HepG2 (cell line): ENCODE measurements at regions not wholly inside any gene's neighbourhood (a gene's known extent, or its start where the extent isn't known, plus 50 kb on each side); places are given as distances from the start of the nearest gene placed in this dataset.

Experiments used
- ATAC-seq: fragments of 200-7000 bp; cut with Tn5 transposase; 3 replicates; pipeline ENCODE4 v1.9.1; 2020; ENCODE audit warnings: mild to moderate bottlenecking, moderate library complexity
- BruUV-seq: library from RNA; stranded (reverse); fragments of 400-500 nt; replicated peaks from 2 replicates; lab custom pipeline; 2021; lab: Mats Ljungman, UMichigan
- CTCF ChIA-PET: fragments of 300-600 bp; formaldehyde crosslinking; extraction: SDS; loops from one replicate; lab custom pipeline; 2021; ENCODE audit warnings: low total read pairs, inconsistent platforms, low intra/inter-chr PET ratio; lab: Yijun Ruan, JAX
- POLR2A ChIA-PET: fragments of 350-600 bp; sonication (Branson Sonifier 250); formaldehyde crosslinking; loops from one replicate; lab custom pipeline; 2020; ENCODE audit warnings: antibody characterized with exemption, inconsistent platforms; lab: Yijun Ruan, JAX
- DNase-seq: peaks from one replicate; pipeline ENCODE4 v3.0.0-alpha.2; 2015; ENCODE audit warnings: low spot score
- FAIRE-seq: peaks from 3 replicates; lab custom pipeline; 2011; peaks lifted over from hg19 to GRCh38; lab: Jason Lieb, UNC
- H2AFZ ChIP-seq: one replicate; pipeline ENCODE4 v1.6.1; 2011; ENCODE audit warnings: low read length, inconsistent platforms
- H3K27ac ChIP-seq: fragments of 300-600 bp; 3 replicates; pipeline ENCODE4 v1.8.0; 2011; ENCODE audit warnings: mixed run types, mild to moderate bottlenecking, mixed read lengths, low read length, inconsistent platforms; ENCODE audit not compliant: insufficient read depth; ENCODE audit errors: extremely low read length
- H3K27me3 ChIP-seq, 2 experiments: fragments of 200-600 bp in 1 of 2; 2 replicates in 1 of 2; 3 replicates in 1 of 2; pipeline versions ENCODE4 v1.6.0 to v1.8.0; 2011; ENCODE audit warnings: low read length in 2 of 2, mild to moderate bottlenecking in 2 of 2, moderate library complexity in 2 of 2, inconsistent platforms in 1 of 2; ENCODE audit not compliant: insufficient read depth in 2 of 2, control insufficient read depth in 1 of 2
- H3K36me3 ChIP-seq, 2 experiments: fragments of 200-600 bp in 1 of 2; replicated peaks in 1 of 2; 2 replicates in 1 of 2; 3 replicates in 1 of 2; pipeline versions ENCODE4 v1.5.1 to v1.8.0; 2011; ENCODE audit warnings: low read length in 2 of 2, inconsistent platforms in 1 of 2; ENCODE audit not compliant: insufficient read depth in 2 of 2, control insufficient read depth in 1 of 2
- H3K4me1 ChIP-seq: 2 replicates; pipeline ENCODE4 v1.5.1; 2012; ENCODE audit warnings: low read length, inconsistent platforms; ENCODE audit not compliant: insufficient read depth
- H3K4me2 ChIP-seq: 2 replicates; pipeline ENCODE4 v1.6.0; 2011; ENCODE audit warnings: low read depth, low read length, inconsistent platforms
- H3K4me3 ChIP-seq, 3 experiments: fragments of 200-600 bp in 1 of 3; sonication (generic), shearing (Covaris generic) in 1 of 3; replicated peaks in 1 of 3; 2 replicates each; pipeline ENCODE4 v1.5.1; 2011 to 2016; ENCODE audit warnings: low read length in 3 of 3, inconsistent platforms in 2 of 3, low read depth in 2 of 3, mild to moderate bottlenecking in 2 of 3, control low read depth in 1 of 3, mixed read lengths in 1 of 3; ENCODE audit not compliant: insufficient read depth in 1 of 3
- H3K79me2 ChIP-seq: one replicate; pipeline ENCODE4 v1.6.1; 2011; ENCODE audit warnings: low read length, inconsistent platforms; ENCODE audit not compliant: insufficient read depth
- H3K9ac ChIP-seq: 2 replicates; pipeline ENCODE4 v1.6.0; 2011; ENCODE audit warnings: mild to moderate bottlenecking, low read depth, low read length, inconsistent platforms; ENCODE audit not compliant: insufficient read depth
- H3K9me3 ChIP-seq: 2 replicates; pipeline ENCODE4 v1.5.1; 2012; ENCODE audit warnings: mild to moderate bottlenecking, low read length
- H4K20me1 ChIP-seq: 2 replicates; pipeline ENCODE4 v1.6.0; 2011; ENCODE audit warnings: inconsistent platforms, mild to moderate bottlenecking, low read length, moderate library complexity; ENCODE audit not compliant: insufficient read depth
- ADNP ChIP-seq: sonication (generic); formaldehyde crosslinking; IDR thresholded peaks from 2 replicates; pipeline ENCODE4 v1.4.0; 2020; ENCODE audit warnings: missing genetic modification reagents
- FOXO1 ChIP-seq: sonication (generic); formaldehyde crosslinking; IDR thresholded peaks from 2 replicates; pipeline ENCODE4 v1.4.0; 2020; ENCODE audit warnings: missing genetic modification reagents
- MBNL3 ChIP-seq: fragments of 250-450 bp; sonication (Bioruptor Pico); conservative IDR thresholded peaks from 2 replicates; pipeline ENCODE4 v1.8.0; 2022; ENCODE audit warnings: mild to moderate bottlenecking, inconsistent platforms
- PHB2 ChIP-seq: fragments of 450-650 bp; IDR thresholded peaks from 2 replicates; pipeline ENCODE4 v1.6.1; 2018; ENCODE audit not compliant: partially characterized antibody
- TBL1XR1 ChIP-seq: fragments of 150-350 bp; IDR thresholded peaks from 2 replicates; pipeline ENCODE4 v1.6.1; 2014; ENCODE audit warnings: borderline replicate concordance, low read length; ENCODE audit not compliant: partially characterized antibody
- ZNF230 ChIP-seq: sonication (generic); formaldehyde crosslinking; IDR thresholded peaks from 2 replicates; pipeline ENCODE4 v1.4.0; 2020; ENCODE audit warnings: mild to moderate bottlenecking, missing genetic modification reagents
- ZNF3 ChIP-seq: IDR thresholded peaks from 2 replicates; pipeline ENCODE4 v1.7.0; 2017; ENCODE audit warnings: inconsistent platforms
- ZNF33B ChIP-seq: sonication (generic); formaldehyde crosslinking; IDR thresholded peaks from 2 replicates; pipeline ENCODE4 v1.5.1; 2020; ENCODE audit warnings: mild to moderate bottlenecking, missing genetic modification reagents
- ZNF790 ChIP-seq: sonication (generic); formaldehyde crosslinking; IDR thresholded peaks from 2 replicates; pipeline ENCODE4 v1.8.0; 2022; ENCODE audit warnings: missing genetic modification reagents, mild to moderate bottlenecking, borderline replicate concordance
- ZNF883 ChIP-seq: sonication (generic); formaldehyde crosslinking; IDR thresholded peaks from 2 replicates; pipeline ENCODE4 v1.5.1; 2020; ENCODE audit warnings: mild to moderate bottlenecking, missing genetic modification reagents; ENCODE audit errors: not compliant biosample characterization
- ZSCAN29 ChIP-seq: sonication (generic); formaldehyde crosslinking; conservative IDR thresholded peaks from 2 replicates; pipeline ENCODE4 v1.4.0; 2020; ENCODE audit warnings: mild to moderate bottlenecking, missing genetic modification reagents
- WGBS: methylation state at CpG from one replicate; pipeline ENCODE4 v1.1.6; 2017; ENCODE audit warnings: low lambda C conversion rate; 5-methylcytosine and 5-hydroxymethylcytosine counted together
- in situ Hi-C: cut with HindIII; loops from 2 replicates; pipeline ENCODE4 v1.10.0; 2017; ENCODE audit warnings: low pct_unique_long_range_greater_than_20kb; ENCODE audit not compliant: extremely low pct_ligation_motif_present
- intact Hi-C: fragments of 100-400 bp; cut with micrococcal nuclease; formaldehyde crosslinking; loops from one replicate; pipeline ENCODE4 v1.10.0; 2022; ENCODE audit not compliant: unreplicated experiment
- TF ChIP-seq, protein P1 (sequence below): fragments of 450-650 bp; IDR thresholded peaks from 2 replicates; pipeline ENCODE4 v1.6.1; 2017

DNA sequence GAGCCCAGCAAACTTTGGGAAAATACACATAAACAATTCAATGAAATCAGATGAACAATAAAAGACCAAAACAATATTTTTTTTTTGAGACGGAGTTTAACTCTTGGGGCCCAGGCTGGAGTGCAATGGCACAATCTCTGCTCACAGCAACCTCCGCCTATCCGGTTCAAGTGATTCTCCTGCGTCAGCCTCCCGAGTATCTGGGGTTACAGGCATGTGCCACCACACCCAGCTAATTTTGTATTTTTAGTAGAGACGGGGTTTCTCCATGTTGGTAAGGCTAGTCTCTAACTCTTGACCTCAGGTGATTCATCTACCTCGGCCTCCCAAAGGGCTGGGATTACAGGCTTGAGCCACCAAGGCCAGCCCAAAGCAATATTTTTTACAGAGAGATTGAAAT, 1588.5 kb downstream of the BRINP3 start:
- POLR2A ChIA-PET = no interaction called here
- intact Hi-C loops = no loop called here
- ATAC-seq = no peak
- in situ Hi-C loops = no loop called here
- no peak overlapping the region for H3K4me2 ChIP-seq
- H3K36me3 ChIP-seq = no peaks in the 10 kb centered on the region
- H4K20me1 ChIP-seq = no peaks in the 10 kb centered on the region
- no peak overlapping the region for H3K9ac ChIP-seq
- H3K27me3 ChIP-seq = no peaks in the 10 kb centered on the region
- TF ChIP-seq ZSCAN29 (no peak), ZNF883 (CRISPR knock-in tag) (no peak), ZNF230 (no peak), ADNP (CRISPR knock-in tag) (no peak), ZNF3 (CRISPR knock-in tag) (no peak), MBNL3 (no peak), ZNF33B (no peak)
- TF ChIP-seq, protein P1, sequence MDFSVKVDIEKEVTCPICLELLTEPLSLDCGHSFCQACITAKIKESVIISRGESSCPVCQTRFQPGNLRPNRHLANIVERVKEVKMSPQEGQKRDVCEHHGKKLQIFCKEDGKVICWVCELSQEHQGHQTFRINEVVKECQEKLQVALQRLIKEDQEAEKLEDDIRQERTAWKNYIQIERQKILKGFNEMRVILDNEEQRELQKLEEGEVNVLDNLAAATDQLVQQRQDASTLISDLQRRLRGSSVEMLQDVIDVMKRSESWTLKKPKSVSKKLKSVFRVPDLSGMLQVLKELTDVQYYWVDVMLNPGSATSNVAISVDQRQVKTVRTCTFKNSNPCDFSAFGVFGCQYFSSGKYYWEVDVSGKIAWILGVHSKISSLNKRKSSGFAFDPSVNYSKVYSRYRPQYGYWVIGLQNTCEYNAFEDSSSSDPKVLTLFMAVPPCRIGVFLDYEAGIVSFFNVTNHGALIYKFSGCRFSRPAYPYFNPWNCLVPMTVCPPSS = no peak
- TF ChIP-seq, all 625 proteins: peak for 0
- no TSS peak for BruUV-seq
- WGBS = 16% methylated on average over 7 of the region's 7 CpGs
- Histone ChIP-seq H3K79me2 (no peaks in the 10 kb centered on the region), H3K4me3 (no peak overlapping the region), H3K4me1 (no peaks in the 10 kb centered on the region), H3K9me3 (no peaks in the 10 kb centered on the region), H3K27ac (no peak overlapping the region), H2AFZ (no peak overlapping the region)
- FAIRE-seq (no peak), DNase-seq (no peak)
- CTCF ChIA-PET = no interaction called here

DNA sequence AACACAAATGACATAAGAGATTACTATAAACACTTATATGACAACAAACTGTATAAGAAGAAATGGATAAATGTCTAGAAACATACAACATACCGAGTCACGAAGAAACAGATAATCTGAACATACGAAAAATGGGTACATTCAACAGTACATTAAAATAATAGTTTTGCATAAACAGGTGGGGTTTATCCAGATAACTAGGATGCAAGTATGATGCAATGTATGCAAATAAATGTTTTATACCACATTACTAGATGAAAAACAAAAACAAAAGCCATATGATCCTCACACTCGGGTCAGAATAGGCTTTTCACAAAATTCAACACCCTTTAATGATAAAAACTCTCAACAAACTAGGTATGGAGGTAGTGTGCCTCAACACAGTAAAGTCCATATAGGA, 1585.7 kb downstream of the BRINP3 start:
- H3K9ac ChIP-seq = no peak overlapping the region
- no peak for FAIRE-seq
- intact Hi-C loops (no loop called here), in situ Hi-C loops (no loop called here)
- no peak overlapping the region for H2AFZ ChIP-seq
- no peak overlapping the region for H3K4me2 ChIP-seq
- H3K36me3 ChIP-seq = no peaks in the 10 kb centered on the region
- ATAC-seq = no peak
- DNase-seq = no peak
- ChIA-PET CTCF (no interaction called here), POLR2A (no interaction called here)
- H3K27me3 ChIP-seq = no peaks in the 10 kb centered on the region
- no peak for TF ChIP-seq TBL1XR1
- TF ChIP-seq FOXO1 (CRISPR knock-in tag) = no peak
- no peak for TF ChIP-seq ZNF790 (CRISPR knock-in tag)
- no peak for TF ChIP-seq PHB2
- WGBS = 3% methylated on average over 4 of the region's 4 CpGs
- H3K9me3 ChIP-seq = no peaks in the 10 kb centered on the region
- no peak overlapping the region for H3K4me3 ChIP-seq
- H3K4me1 ChIP-seq = no peaks in the 10 kb centered on the region
- no peaks in the 10 kb centered on the region for H4K20me1 ChIP-seq
- H3K27ac ChIP-seq = no peak overlapping the region
- BruUV-seq = no TSS peak
- no peaks in the 10 kb centered on the region for H3K79me2 ChIP-seq
